ENCODE measurements at regions not wholly inside any gene's neighbourhood (a gene's known extent, or its start where the extent isn't known, plus 50 kb on each side); places are given as distances from the start of the nearest gene placed in this dataset.

DNA sequence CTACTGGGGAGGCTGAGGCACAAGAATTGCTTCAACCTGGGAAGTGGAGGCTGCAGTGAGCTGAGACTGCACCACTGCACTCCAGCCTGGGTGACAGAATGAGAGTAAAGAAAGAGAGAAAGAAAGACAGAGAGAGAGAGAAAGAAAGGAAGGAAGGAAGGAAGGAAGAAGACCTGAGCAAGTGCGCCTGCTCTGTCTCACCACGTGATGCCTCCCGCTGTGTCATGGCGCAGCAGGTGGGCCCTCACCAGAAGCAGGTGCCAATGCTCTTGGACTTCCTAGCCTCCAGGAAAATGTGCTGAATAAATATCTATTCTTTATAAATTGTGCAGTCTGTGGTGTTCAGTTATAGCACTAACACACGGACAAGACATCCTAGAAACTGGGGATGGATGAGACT, 270.0 kb downstream of the CYP26B1 start:
- TF ChIP-seq NR2C1 (IDR thresholded peaks at IDR 0.05) (no peak), RELA (IDR thresholded peaks at IDR 0.05; ENCODE audit: borderline replicate concordance, partially characterized antibody) (no peak), JUNB (IDR thresholded peaks at IDR 0.05) (no peak), CHD2 (IDR thresholded peaks at IDR 0.05; ENCODE audit: borderline replicate concordance, low read depth, low read length) (no peak), YY1 (IDR thresholded peaks at IDR 0.05; ENCODE audit: low read depth, low read length) (no peak), EZH2 (IDR thresholded peaks at IDR 0.05; ENCODE audit: borderline replicate concordance, control insufficient read depth, low read depth, low read length) (no peak), SIN3A (IDR thresholded peaks at IDR 0.05; ENCODE audit: low read depth, low read length) (no peak), EGR1 (IDR thresholded peaks at IDR 0.05; ENCODE audit: borderline replicate concordance in 1 of 2, low read depth in 2 of 2, low read length in 2 of 2) (no peak), ZNF274 (IDR thresholded peaks at IDR 0.05; ENCODE audit: insufficient read depth, insufficient read length) (no peak), WRNIP1 (IDR thresholded peaks at IDR 0.05; ENCODE audit: borderline replicate concordance, low read depth, low read length) (no peak), MTA2 (IDR thresholded peaks at IDR 0.05; ENCODE audit: low read depth) (no peak)
- TF ChIP-seq, protein P1, sequence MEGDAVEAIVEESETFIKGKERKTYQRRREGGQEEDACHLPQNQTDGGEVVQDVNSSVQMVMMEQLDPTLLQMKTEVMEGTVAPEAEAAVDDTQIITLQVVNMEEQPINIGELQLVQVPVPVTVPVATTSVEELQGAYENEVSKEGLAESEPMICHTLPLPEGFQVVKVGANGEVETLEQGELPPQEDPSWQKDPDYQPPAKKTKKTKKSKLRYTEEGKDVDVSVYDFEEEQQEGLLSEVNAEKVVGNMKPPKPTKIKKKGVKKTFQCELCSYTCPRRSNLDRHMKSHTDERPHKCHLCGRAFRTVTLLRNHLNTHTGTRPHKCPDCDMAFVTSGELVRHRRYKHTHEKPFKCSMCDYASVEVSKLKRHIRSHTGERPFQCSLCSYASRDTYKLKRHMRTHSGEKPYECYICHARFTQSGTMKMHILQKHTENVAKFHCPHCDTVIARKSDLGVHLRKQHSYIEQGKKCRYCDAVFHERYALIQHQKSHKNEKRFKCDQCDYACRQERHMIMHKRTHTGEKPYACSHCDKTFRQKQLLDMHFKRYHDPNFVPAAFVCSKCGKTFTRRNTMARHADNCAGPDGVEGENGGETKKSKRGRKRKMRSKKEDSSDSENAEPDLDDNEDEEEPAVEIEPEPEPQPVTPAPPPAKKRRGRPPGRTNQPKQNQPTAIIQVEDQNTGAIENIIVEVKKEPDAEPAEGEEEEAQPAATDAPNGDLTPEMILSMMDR (IDR thresholded peaks at IDR 0.05 in 2 of 3, conservative IDR thresholded peaks at IDR 0.05 in 1 of 3; ENCODE audit: control insufficient read depth in 2 of 3, extremely low read depth in 1 of 3, insufficient read depth in 1 of 3, low read depth in 3 of 3, low read length in 3 of 3), result no peak
- TF ChIP-seq, protein P2, sequence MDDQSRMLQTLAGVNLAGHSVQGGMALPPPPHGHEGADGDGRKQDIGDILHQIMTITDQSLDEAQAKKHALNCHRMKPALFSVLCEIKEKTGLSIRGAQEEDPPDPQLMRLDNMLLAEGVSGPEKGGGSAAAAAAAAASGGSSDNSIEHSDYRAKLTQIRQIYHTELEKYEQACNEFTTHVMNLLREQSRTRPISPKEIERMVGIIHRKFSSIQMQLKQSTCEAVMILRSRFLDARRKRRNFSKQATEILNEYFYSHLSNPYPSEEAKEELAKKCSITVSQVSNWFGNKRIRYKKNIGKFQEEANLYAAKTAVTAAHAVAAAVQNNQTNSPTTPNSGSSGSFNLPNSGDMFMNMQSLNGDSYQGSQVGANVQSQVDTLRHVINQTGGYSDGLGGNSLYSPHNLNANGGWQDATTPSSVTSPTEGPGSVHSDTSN (IDR thresholded peaks at IDR 0.05; ENCODE audit: insufficient replicate concordance, low read depth, low read length), result no peak
- TF ChIP-seq, protein P3, sequence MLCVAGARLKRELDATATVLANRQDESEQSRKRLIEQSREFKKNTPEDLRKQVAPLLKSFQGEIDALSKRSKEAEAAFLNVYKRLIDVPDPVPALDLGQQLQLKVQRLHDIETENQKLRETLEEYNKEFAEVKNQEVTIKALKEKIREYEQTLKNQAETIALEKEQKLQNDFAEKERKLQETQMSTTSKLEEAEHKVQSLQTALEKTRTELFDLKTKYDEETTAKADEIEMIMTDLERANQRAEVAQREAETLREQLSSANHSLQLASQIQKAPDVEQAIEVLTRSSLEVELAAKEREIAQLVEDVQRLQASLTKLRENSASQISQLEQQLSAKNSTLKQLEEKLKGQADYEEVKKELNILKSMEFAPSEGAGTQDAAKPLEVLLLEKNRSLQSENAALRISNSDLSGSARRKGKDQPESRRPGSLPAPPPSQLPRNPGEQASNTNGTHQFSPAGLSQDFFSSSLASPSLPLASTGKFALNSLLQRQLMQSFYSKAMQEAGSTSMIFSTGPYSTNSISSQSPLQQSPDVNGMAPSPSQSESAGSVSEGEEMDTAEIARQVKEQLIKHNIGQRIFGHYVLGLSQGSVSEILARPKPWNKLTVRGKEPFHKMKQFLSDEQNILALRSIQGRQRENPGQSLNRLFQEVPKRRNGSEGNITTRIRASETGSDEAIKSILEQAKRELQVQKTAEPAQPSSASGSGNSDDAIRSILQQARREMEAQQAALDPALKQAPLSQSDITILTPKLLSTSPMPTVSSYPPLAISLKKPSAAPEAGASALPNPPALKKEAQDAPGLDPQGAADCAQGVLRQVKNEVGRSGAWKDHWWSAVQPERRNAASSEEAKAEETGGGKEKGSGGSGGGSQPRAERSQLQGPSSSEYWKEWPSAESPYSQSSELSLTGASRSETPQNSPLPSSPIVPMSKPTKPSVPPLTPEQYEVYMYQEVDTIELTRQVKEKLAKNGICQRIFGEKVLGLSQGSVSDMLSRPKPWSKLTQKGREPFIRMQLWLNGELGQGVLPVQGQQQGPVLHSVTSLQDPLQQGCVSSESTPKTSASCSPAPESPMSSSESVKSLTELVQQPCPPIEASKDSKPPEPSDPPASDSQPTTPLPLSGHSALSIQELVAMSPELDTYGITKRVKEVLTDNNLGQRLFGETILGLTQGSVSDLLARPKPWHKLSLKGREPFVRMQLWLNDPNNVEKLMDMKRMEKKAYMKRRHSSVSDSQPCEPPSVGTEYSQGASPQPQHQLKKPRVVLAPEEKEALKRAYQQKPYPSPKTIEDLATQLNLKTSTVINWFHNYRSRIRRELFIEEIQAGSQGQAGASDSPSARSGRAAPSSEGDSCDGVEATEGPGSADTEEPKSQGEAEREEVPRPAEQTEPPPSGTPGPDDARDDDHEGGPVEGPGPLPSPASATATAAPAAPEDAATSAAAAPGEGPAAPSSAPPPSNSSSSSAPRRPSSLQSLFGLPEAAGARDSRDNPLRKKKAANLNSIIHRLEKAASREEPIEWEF (IDR thresholded peaks at IDR 0.05; ENCODE audit: insufficient replicate concordance, low read depth, low read length), result no peak

Data from GM12878 (cell line).